ENCODE measurements at regions not wholly inside any gene's neighbourhood (a gene's known extent, or its start where the extent isn't known, plus 50 kb on each side); places are given as distances from the start of the nearest gene placed in this dataset.

DNA sequence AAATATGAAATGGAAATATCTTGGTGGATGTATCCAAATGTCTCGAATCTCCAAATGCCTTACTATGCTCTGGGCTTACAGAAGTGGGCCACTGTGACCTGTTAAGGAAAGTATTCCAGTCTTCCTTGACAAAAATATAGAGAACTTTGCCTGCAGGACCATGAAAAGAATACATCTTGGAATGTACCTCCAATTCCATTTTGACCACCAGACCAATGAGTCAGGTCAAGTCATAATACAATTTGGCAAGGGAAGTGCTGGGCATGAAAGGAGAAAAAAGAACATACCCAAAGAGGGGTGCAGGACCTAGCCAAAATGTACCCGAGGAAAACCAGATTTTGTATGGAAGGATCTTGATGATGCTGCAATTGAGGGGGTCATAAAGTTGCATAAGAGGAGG is 1153.7 kb upstream of the GOT2 start:
- TF ChIP-seq CTCF (IDR thresholded peaks at IDR 0.05; ENCODE audit: low read depth, low read length, missing control alignments) = no peak
- in situ Hi-C loops (cut with HindIII; ENCODE audit: low pct_ligation_motif_present, low sequenced_read_pairs) = no loop called here
- no peaks in the 10 kb centered on the region for H3K36me3 ChIP-seq (replicated peaks)
- H3K27me3 ChIP-seq (replicated peaks) = no peaks in the 10 kb centered on the region
- H3K4me3 ChIP-seq (ENCODE audit: low read depth, low read length) = no peak overlapping the region
- H3K27ac ChIP-seq = no peak overlapping the region
- DNase-seq = no peak

DNA sequence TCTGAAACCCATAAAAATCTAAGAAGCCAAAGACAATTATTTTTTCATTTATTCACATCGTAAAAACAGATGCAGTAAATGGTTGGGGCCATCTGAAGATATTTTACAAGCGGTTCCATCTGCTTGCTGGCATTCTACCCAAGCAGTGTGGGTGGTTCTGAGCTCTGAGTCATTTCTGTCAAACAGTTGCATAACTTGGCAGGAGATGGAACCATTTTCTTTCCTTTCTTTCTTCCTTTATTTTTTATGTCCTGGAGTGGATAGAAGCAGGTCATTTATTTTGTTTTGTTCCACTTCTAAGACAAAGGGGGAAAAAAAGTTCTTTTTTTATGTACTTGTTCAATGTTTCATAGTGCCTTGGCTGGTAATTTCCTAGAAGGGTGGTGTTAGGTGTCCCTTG is 1151.9 kb upstream of the GOT2 start:
- peak; percentile 23 for DNase-seq
- H3K4me3 ChIP-seq (ENCODE audit: low read depth, low read length) = no peak overlapping the region
- in situ Hi-C loops (cut with HindIII; ENCODE audit: low pct_ligation_motif_present, low sequenced_read_pairs) = no loop called here
- H3K27me3 ChIP-seq (replicated peaks) = no peaks in the 10 kb centered on the region
- TF ChIP-seq CTCF (IDR thresholded peaks at IDR 0.05; ENCODE audit: low read depth, low read length, missing control alignments) = no peak
- no peaks in the 10 kb centered on the region for H3K36me3 ChIP-seq (replicated peaks)
- H3K27ac ChIP-seq = no peak overlapping the region

GRCh38 chr16:59881376-59881775 is 1147.3 kb upstream of the GOT2 start:
- no peak for TF ChIP-seq CTCF (IDR thresholded peaks at IDR 0.05; ENCODE audit: low read depth, low read length, missing control alignments)
- no peak for DNase-seq
- H3K27me3 ChIP-seq (replicated peaks) = no peaks in the 10 kb centered on the region
- no peak overlapping the region for H3K4me3 ChIP-seq (ENCODE audit: low read depth, low read length)
- in situ Hi-C loops (cut with HindIII; ENCODE audit: low pct_ligation_motif_present, low sequenced_read_pairs) = no loop called here
- H3K27ac ChIP-seq = no peak overlapping the region
- no peaks in the 10 kb centered on the region for H3K36me3 ChIP-seq (replicated peaks)

DNA sequence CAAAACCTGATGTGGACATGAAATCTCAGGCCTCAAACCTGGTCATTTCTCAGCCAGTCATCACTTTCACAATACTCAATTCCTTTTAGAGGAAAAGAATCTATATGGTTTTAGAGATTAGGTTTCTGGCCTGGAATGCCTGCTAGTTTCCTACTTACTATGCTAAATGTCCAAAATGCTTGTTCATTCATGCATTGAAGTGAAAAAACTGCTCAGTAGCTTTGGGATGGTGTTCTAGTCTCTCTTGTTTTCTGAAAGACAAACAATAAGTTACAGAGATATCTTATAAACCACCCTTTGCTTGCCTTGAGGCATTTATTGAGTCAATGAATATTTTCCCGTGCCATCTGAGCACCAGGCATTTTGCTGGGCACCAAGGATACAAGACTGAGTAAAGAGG is 1146.5 kb upstream of the GOT2 start:
- Histone ChIP-seq H3K4me3 (ENCODE audit: low read depth, low read length) (no peak overlapping the region), H3K27ac (no peak overlapping the region), H3K27me3 (replicated peaks) (no peaks in the 10 kb centered on the region), H3K36me3 (replicated peaks) (no peaks in the 10 kb centered on the region)
- no peak for DNase-seq
- in situ Hi-C loops (cut with HindIII; ENCODE audit: low pct_ligation_motif_present, low sequenced_read_pairs) = no loop called here
- no peak for TF ChIP-seq CTCF (IDR thresholded peaks at IDR 0.05; ENCODE audit: low read depth, low read length, missing control alignments)

GRCh38 chr16:59878999-59879398 is 1144.9 kb upstream of the GOT2 start:
- no peaks in the 10 kb centered on the region for H3K36me3 ChIP-seq (replicated peaks)
- TF ChIP-seq CTCF (IDR thresholded peaks at IDR 0.05; ENCODE audit: low read depth, low read length, missing control alignments) = no peak
- no peaks in the 10 kb centered on the region for H3K27me3 ChIP-seq (replicated peaks)
- in situ Hi-C loops (cut with HindIII; ENCODE audit: low pct_ligation_motif_present, low sequenced_read_pairs) = no loop called here
- H3K4me3 ChIP-seq (ENCODE audit: low read depth, low read length) = no peak overlapping the region
- no peak for DNase-seq
- H3K27ac ChIP-seq = no peak overlapping the region

- no peak overlapping the region for H3K27ac ChIP-seq
- peak; percentile 63 for DNase-seq
- H3K36me3 ChIP-seq (replicated peaks) = no peaks in the 10 kb centered on the region
- TF ChIP-seq CTCF (IDR thresholded peaks at IDR 0.05; ENCODE audit: low read depth, low read length, missing control alignments) = no peak
- no peaks in the 10 kb centered on the region for H3K27me3 ChIP-seq (replicated peaks)
- no peak overlapping the region for H3K4me3 ChIP-seq (ENCODE audit: low read depth, low read length)
- in situ Hi-C loops (cut with HindIII; ENCODE audit: low pct_ligation_motif_present, low sequenced_read_pairs) = no loop called here
Measured at GRCh38 chr16:59878479-59878878, 1144.4 kb upstream of the GOT2 start.
